GM18868 (cell line): ENCODE measurements at regions not wholly inside any gene's neighbourhood (a gene's known extent, or its start where the extent isn't known, plus 50 kb on each side); places are given as distances from the start of the nearest gene placed in this dataset.

Experiments
- ATAC-seq: cut with Tn5 transposase; IDR thresholded peaks from one replicate; pipeline ENCODE4 v1.9.1; 2021; ENCODE audit warnings: mild to moderate bottlenecking, moderate library complexity; ENCODE audit not compliant: unreplicated experiment

GRCh38 chr7:46424934-46425333 lies 503.9 kb upstream of the IGFBP3 start:
- ATAC-seq: no peak

DNA sequence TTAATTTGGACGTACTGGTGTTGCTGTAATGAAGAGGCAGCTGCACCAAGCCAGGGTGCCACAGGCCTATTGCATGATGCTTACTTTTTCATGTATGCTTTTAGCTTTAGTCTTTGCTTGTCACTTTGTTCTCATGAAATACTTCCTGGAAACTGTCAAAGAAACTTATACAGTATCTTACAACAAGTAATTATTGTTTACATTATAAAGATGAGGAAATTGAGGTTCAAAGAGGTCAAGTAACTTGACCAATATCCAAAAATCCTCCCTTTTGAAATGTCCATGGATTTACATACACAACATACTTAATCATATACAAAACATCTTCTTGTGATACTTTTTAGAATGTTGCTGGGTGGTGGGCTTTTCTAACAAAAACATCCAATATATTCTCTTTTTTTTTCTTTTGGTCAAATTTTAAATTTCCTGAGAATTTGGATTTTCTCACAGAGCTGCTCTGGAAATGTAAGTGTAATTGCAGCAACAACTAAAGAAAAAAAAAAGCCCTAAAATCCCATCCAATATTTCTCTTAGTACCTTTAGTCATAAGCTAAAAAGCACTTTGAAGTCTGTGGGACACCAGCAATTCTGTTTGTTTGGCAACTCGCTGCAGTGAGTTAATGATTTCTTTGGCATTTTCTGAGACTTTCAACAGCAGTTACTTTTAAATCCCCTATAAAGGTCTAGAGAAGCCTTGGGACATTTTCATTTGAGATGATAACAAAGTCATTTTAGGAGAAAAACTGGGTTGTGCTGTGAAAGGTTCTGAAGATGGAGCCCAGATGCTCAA lies 500.6 kb upstream of the IGFBP3 start:
- no peak for ATAC-seq

- no peak for ATAC-seq
Measured at GRCh38 chr7:46414946-46415345, 493.9 kb upstream of the IGFBP3 start.

GRCh38 chr7:46411236-46411635 lies 490.2 kb upstream of the IGFBP3 start:
- ATAC-seq: no peak

GRCh38 chr7:46407125-46407524 lies 486.1 kb upstream of the IGFBP3 start:
- no peak for ATAC-seq

- ATAC-seq: no peak
Measured at GRCh38 chr7:46397591-46397990, 476.5 kb upstream of the IGFBP3 start.

DNA sequence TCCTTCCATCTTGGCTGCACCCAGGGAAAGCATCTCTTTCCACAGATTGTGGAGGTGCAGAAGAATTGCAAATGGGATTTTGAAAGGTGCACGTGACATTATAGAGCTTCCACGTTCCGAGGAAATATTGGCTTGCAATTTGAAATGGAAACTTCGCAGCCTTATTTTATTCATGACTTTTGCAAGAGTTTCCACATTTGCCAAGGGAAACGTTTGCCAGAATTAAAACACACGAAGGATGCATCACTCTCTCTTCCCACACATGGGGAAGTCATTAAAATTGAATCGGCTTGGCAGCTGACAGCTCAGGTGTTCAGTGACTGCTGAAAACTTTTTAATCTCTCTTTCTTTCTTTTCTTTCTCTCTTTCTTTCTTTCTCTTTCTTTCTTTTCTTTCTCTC lies 475.4 kb upstream of the IGFBP3 start:
- no peak for ATAC-seq

DNA sequence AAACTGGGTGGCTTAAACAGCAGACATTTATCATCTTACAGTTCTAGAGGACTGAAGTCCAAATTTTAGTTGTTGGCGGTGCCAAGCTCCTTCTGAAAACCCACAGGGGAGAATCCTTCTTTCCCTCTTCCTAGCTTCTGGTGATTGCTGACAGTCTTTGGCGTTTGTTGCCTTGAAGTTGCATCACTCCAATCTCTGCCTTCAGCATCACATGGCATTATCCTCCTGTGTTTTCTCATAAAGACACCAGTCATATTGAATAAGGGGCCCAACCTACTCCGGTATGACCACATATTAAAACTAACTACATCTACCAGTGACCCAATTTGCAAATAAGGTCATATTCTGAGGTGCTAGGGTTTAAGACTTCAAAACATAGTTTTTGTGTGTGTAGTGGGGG lies 472.1 kb upstream of the IGFBP3 start:
- no peak for ATAC-seq

DNA sequence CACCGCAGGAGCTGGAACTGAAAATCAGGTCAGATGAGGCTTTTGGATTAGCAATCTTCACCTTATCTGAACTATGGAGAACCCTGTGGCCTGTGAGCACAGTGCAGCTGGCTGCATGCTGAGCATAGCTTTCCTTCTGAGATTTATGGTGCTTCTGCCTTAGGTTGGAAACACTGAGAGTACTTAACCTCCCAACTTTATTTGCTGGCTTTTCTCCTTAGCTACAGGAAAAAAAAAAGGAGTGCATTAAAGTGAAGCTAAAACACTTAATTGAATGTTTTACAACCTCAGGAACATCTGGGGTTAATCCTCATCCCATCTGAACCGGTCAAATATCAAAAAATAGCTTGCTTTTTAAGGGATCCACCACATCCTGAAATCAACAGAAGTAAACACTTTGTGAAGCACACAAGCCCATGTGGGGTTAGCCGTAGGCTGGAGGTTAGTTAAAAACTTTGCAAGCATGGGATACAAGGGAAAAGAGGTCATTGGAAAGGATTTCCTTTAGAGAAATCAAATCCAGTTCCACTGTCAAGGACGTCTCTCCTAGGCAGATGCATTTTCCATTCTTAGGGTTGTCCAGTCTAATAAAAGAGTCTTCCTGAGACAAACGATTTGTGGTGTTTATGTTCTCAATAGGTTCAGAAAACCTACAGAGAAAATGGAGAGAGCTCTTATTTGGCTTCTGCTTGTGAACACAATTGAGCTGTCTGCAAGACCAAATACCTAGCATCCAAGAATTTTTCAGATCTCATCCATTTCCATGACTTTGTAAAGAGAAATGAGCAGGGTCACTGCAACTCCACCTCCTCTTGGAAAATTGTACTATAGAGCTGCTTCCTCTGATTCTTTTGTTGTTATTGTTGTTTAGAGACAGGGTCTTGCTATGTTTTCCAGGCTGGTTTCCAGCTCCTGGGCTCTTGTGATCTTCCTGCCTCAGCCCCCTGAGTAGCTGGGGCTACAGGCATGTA lies 470.4 kb upstream of the IGFBP3 start:
- ATAC-seq: no peak

GRCh38 chr7:46390042-46390441 lies 469.0 kb upstream of the IGFBP3 start:
- ATAC-seq: no peak

DNA sequence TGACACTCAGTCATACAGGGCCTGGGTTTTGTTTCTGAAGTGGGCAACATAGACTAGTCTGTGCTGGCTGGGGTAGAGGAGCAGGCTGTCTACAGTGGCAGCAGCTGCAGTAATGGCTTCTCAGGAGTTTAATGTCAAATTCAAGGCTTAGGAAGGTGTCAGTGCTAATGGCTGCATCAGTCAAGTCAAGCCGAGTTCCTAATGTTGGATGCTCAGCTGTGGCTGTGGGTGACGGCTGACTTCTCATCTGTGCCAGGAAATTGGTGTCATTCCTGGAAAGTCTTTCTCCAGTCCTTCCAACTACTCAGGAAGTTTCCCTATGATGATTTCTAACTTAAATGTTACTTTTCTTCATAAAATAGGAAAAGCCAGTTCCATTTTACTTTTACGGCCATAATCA lies 468.1 kb upstream of the IGFBP3 start:
- ATAC-seq: no peak

DNA sequence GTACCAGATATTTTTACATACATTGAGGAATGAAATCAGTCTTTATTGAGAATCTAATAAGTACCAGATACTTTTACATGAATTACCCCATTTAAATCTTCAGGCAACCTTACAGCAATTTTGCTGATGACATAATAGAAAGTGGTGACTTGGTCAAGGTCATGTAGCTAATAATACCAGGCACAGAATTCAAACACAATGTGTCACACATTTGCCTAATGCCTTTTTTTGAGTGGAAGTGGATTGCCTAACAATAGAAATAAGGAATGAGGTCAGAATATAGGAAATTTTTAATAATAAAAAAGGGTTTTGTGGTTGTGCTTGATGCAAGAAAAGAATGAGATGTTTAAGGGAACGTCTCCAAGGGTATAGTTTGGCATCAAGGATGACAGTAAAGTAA lies 466.6 kb upstream of the IGFBP3 start:
- no peak for ATAC-seq

- ATAC-seq: no peak
Measured at GRCh38 chr7:46386428-46387399, 465.6 kb upstream of the IGFBP3 start.

DNA sequence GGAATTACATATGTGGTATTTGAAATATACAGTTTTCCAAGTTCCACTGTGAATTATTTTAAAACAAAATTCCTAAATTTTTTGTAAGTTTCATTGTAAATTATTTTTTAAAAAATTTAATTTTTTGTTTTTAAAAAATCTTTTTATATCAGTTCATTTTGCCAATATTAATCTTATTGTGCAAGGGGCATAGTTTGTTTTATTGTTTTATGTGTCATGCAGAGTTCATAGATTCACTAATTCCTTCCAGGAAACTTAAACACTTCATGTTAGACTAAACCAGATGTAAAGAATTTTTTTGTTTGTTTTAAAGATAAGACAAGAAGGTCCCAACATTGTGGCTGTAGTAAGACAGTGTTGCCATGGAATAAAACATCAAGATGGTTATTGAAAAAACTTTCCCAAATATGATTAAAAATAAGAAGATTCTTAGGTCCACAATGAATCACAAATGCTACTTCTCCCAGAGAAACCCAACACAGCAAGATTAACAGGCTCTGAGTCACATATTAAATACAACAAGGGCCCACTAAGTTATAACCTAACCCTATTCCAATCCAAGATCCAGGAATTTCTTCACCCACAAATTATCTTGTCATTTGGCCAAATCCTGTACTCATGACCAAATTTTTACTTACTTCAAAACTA lies 464.7 kb upstream of the IGFBP3 start:
- ATAC-seq: no peak

DNA sequence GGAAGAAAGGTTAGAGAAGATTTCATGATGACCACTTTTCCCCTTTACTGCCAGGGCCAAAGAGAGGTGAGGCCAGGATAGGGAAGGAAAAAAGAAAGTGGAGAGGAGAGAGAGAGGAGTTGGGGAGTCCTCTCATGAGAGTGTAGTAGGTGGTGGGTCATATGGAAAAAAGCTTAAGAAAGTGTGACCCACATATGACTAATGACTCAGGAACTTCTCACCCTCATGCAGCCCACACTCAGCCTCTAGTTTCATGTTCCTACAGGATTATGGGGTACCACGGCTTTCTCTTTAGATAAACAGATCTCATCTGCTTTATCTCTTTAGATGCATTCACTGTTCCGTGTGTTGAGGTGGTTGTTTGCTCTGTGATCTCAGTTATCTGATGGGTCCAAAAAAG lies 462.5 kb upstream of the IGFBP3 start:
- no peak for ATAC-seq

GRCh38 chr7:46369933-46370654 lies 449.0 kb upstream of the IGFBP3 start:
- ATAC-seq: no peak

- ATAC-seq: no peak
Measured at GRCh38 chr7:46368871-46369270, 447.8 kb upstream of the IGFBP3 start.

- no peak for ATAC-seq
Measured at GRCh38 chr7:46366526-46366925, 445.5 kb upstream of the IGFBP3 start.

DNA sequence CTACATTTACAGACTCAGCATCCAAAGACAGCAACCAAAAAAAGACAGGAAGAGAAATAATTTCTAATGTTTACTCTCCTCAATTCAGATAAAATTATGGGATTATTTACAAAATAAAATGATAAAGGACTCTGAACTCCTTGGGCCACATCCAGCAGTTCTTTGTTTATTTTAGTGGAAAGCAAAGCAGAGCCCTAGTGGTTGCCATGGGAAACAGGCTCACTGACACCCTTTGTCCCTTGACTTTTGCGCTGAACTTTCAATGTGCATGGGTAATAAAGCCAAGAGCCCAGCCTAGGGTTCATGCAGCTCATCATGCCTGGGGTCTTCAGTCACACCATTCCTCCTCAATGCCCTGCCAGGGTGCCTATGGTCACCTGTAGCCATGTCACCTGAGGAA lies 442.6 kb upstream of the IGFBP3 start:
- no peak for ATAC-seq

GRCh38 chr7:46360811-46361210 lies 439.7 kb upstream of the IGFBP3 start:
- no peak for ATAC-seq
